Gastroesophageal sphincter (tissue), 4 donors: ENCODE measurements at regions not wholly inside any gene's neighbourhood (a gene's known extent, or its start where the extent isn't known, plus 50 kb on each side); places are given as distances from the start of the nearest gene placed in this dataset.

ENCODE experiments used
- ATAC-seq: fragments of 150-250 bp; one replicate; pipeline ENCODE4 v1.9.1; 2016; ENCODE audit warnings: mild to moderate bottlenecking, moderate library complexity
- H3K27ac ChIP-seq, 4 donors: fragments of 200-600 bp; sonication (generic) in 3 of 4; 1 replicate in 3 of 4; 2 replicates in 1 of 4; pipeline ENCODE4 v1.5.1; 2016 to 2019
- H3K27me3 ChIP-seq: fragments of 200-600 bp; sonication (generic); one replicate; pipeline ENCODE4 v1.5.1; 2019
- H3K36me3 ChIP-seq, 2 donors: fragments of 200-600 bp; sonication (generic); one replicate each; pipeline ENCODE4 v1.5.1; 2019; ENCODE audit warnings: control low read depth in 1 of 2
- H3K4me1 ChIP-seq, 3 donors: fragments of 200-600 bp; sonication (generic); 1 replicate in 2 of 3; 2 replicates in 1 of 3; pipeline ENCODE4 v1.5.1; 2016 to 2019; ENCODE audit warnings: control low read depth in 2 of 3
- H3K4me3 ChIP-seq, 2 donors: fragments of 200-600 bp; sonication (generic); one replicate each; pipeline ENCODE4 v1.5.1; 2019; ENCODE audit warnings: mild to moderate bottlenecking in 1 of 2, moderate library complexity in 1 of 2
- H3K9me3 ChIP-seq, 3 donors: fragments of 200-600 bp; sonication (generic); one replicate each; pipeline ENCODE4 v1.5.1; 2017 to 2019; ENCODE audit warnings: control low read depth in 2 of 3
- EP300 ChIP-seq: sonication (generic); formaldehyde crosslinking; IDR thresholded peaks from one replicate; pipeline ENCODE4 v1.6.1; 2017; ENCODE audit warnings: antibody characterized with exemption, mild to moderate bottlenecking
- POLR2A ChIP-seq, 2 donors: fragments of 450-650 bp; IDR thresholded peaks; one replicate each; pipeline ENCODE4 v1.6.1; 2017; ENCODE audit warnings: antibody characterized with exemption in 2 of 2, mild to moderate bottlenecking in 2 of 2, moderate library complexity in 1 of 2
- POLR2AphosphoS5 ChIP-seq: sonication (generic); formaldehyde crosslinking; IDR thresholded peaks from one replicate; pipeline ENCODE4 v1.6.1; 2017; ENCODE audit warnings: antibody characterized with exemption
- WGBS, 2 donors: methylation state at CpG; one replicate each; pipeline ENCODE4 v1.1.5; 2018; ENCODE audit warnings: low coverage in 1 of 2; 5-methylcytosine and 5-hydroxymethylcytosine counted together
- TF ChIP-seq, protein P1 (sequence below), 4 experiments: fragments of 200-600 bp in 2 of 4; fragments of 450-650 bp in 2 of 4; sonication (generic) in 1 of 4; IDR thresholded peaks; one replicate each; pipeline ENCODE4 v1.5.1; 2017 to 2019; ENCODE audit warnings: antibody characterized with exemption in 4 of 4, mild to moderate bottlenecking in 2 of 4, moderate library complexity in 2 of 4

DNA sequence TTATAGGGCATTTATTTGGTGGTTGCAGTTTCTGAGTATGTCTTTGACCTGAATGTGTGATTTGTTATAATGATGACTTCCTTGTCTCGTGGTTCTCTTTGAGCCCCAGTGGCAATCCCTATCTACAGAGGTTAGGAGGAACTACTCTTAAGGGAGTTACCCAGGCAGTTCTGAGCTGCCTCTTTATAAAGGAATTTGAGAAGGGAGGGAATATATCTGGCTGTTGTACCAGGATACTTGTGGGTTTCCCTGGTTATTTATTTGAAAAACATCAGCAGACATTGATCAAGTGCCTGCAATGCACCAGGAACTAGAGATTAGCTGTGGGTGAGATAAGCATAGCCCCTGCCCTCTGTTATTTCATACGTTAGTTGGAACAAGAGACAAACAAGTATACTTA, 243.5 kb upstream of the ARHGAP20 start:
- Histone ChIP-seq H3K27ac (no peak overlapping the region), H3K4me3 (no peak overlapping the region), H3K27me3 (no peaks in the 10 kb centered on the region), H3K9me3 (no peaks in the 10 kb centered on the region), H3K4me1 (peaks cover 0 to 5% (median 0%) of the 10 kb centered on the region in 3 donors), H3K36me3 (no peaks in the 10 kb centered on the region)
- TF ChIP-seq POLR2A (IDR thresholded peaks at IDR 0.05) (no peak), EP300 (no peak)
- TF ChIP-seq, protein P1, sequence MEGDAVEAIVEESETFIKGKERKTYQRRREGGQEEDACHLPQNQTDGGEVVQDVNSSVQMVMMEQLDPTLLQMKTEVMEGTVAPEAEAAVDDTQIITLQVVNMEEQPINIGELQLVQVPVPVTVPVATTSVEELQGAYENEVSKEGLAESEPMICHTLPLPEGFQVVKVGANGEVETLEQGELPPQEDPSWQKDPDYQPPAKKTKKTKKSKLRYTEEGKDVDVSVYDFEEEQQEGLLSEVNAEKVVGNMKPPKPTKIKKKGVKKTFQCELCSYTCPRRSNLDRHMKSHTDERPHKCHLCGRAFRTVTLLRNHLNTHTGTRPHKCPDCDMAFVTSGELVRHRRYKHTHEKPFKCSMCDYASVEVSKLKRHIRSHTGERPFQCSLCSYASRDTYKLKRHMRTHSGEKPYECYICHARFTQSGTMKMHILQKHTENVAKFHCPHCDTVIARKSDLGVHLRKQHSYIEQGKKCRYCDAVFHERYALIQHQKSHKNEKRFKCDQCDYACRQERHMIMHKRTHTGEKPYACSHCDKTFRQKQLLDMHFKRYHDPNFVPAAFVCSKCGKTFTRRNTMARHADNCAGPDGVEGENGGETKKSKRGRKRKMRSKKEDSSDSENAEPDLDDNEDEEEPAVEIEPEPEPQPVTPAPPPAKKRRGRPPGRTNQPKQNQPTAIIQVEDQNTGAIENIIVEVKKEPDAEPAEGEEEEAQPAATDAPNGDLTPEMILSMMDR (IDR thresholded peaks at IDR 0.05) = no peak
- WGBS, 2 donors = 78 to 94% methylated on average over 2 of the region's 2 CpGs
- ATAC-seq = no peak

DNA sequence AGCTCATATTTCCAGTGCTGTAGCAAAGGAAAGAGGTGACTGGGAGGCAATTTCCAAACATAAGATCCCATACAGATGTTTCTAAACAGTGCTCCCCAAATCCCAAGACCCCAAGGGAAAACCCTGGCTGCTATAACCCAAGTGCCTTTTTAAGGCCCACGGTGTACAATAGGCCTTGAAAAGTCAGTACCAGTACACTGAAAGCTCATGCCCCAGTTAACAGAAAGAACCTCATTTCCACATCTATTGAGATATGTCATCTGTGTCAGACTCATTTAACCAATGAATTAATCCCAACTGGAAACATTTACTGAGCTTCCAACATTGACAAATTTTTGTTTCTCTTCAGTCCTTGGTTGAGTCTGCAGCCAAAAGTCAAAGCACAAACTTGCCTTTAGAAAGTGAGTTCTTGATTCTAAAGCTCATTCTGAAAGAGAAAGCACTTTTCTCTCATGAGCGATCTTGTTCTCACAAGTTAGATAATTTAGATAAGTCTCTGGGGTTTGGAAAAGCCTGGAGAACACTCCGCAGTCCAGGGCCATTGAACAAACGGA, 239.8 kb upstream of the ARHGAP20 start:
- Histone ChIP-seq H3K4me1 (peaks cover 0 to 5% (median 0%) of the 10 kb centered on the region in 3 donors), H3K27me3 (no peaks in the 10 kb centered on the region), H3K36me3 (no peaks in the 10 kb centered on the region), H3K9me3 (no peaks in the 10 kb centered on the region), H3K4me3 (no peak overlapping the region), H3K27ac (peak overlapping the region in 3 of 4 donors; percentile 21 to 52 (median 43))
- 56 to 60% methylated on average over 1 to 4 of the region's 4 CpGs for WGBS, 2 donors
- TF ChIP-seq POLR2AphosphoS5 (peak; percentile 14), POLR2A (IDR thresholded peaks at IDR 0.05) (no peak)
- peak; percentile 14 for ATAC-seq

GRCh38 chr11:110951037-110951949, 239.1 kb upstream of the ARHGAP20 start:
- H3K27me3 ChIP-seq = no peaks in the 10 kb centered on the region
- no peaks in the 10 kb centered on the region for H3K9me3 ChIP-seq
- peak; percentile 4 for ATAC-seq
- H3K27ac ChIP-seq = peak overlapping the region in 3 of 4 donors; percentile 14 to 52 (median 21)
- TF ChIP-seq EP300 (no peak), POLR2AphosphoS5 (no peak), POLR2A (IDR thresholded peaks at IDR 0.05) (no peak)
- H3K4me1 ChIP-seq = peaks cover 0 to 5% (median 0%) of the 10 kb centered on the region in 3 donors
- WGBS, 2 donors = 46 to 85% methylated on average over 3 to 4 of the region's 5 CpGs
- no peaks in the 10 kb centered on the region for H3K36me3 ChIP-seq
- H3K4me3 ChIP-seq = no peak overlapping the region

DNA sequence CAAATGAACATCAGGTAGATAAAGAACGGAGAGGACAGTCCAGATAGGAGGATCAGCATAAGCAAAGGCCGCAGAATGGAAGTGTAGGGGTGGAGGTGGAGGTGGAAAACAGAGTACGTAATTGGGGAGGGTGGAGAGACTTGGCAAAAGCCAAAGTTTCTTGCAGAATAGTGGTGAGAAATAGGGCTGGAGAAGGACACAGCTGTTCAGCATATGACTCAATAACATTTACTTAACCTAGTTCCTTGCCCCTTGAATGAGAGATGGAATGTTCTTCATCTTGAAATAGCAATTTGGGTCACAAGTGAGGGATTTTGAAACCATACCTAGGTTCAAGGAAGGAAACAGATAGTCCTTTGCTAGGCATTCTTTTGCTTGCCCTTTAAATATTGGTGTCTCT, 235.9 kb upstream of the ARHGAP20 start:
- TF ChIP-seq, protein P1 (IDR thresholded peaks at IDR 0.05) = no peak
- TF ChIP-seq POLR2AphosphoS5 (peak; percentile 66), EP300 (no peak)

GRCh38 chr11:110947096-110947495, 234.9 kb upstream of the ARHGAP20 start:
- no peaks in the 10 kb centered on the region for H3K36me3 ChIP-seq
- WGBS, 2 donors = 39 to 55% methylated on average over 2 to 3 of the region's 3 CpGs
- H3K27ac ChIP-seq = peak overlapping the region in 3 of 4 donors; percentile 42 to 55 (median 54)
- no peaks in the 10 kb centered on the region for H3K27me3 ChIP-seq
- ATAC-seq = peak; percentile 44
- TF ChIP-seq POLR2A (IDR thresholded peaks at IDR 0.05) = no peak
- peak; percentile 14 for TF ChIP-seq POLR2AphosphoS5
- H3K9me3 ChIP-seq = no peaks in the 10 kb centered on the region
- no peak overlapping the region for H3K4me3 ChIP-seq
- H3K4me1 ChIP-seq = no peaks in the 10 kb centered on the region

More for the DNA sequence above, 235.9 kb upstream of the ARHGAP20 start:
- no peak overlapping the region for H3K4me3 ChIP-seq
- no peaks in the 10 kb centered on the region for H3K27me3 ChIP-seq
- WGBS, 2 donors = 70 to 71% methylated on average over 1 to 3 of the region's 3 CpGs
- H3K9me3 ChIP-seq = no peaks in the 10 kb centered on the region
- H3K4me1 ChIP-seq = peaks cover 0 to 5% (median 0%) of the 10 kb centered on the region in 3 donors
- H3K27ac ChIP-seq = peak overlapping the region in 3 of 4 donors; percentile 42 to 55 (median 54)
- peak; percentile 89 for ATAC-seq
- no peaks in the 10 kb centered on the region for H3K36me3 ChIP-seq

DNA sequence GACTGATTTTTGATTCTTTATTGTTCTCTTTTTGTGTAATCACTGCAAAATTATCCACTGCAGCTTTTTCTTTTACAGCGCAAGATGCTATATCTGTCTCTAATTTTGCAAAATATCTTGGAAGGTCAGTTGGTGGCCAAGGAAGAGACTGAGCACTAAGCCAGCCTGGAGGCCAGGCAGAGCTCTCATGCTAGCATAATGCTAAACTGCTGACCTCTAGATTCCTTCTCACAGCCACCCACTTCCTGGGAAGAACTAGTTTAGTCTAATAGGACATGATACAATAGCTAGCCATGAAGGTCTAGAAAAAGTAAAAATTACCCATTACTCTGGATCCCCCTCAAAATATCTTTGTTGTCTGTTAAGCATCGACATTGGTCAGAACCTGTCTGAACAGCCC, 227.2 kb upstream of the ARHGAP20 start:
- H3K9me3 ChIP-seq = no peaks in the 10 kb centered on the region
- no peak for ATAC-seq
- TF ChIP-seq EP300 (no peak), POLR2AphosphoS5 (no peak)
- WGBS, 2 donors = 84 to 100% methylated on average over 2 of the region's 2 CpGs
- no peak overlapping the region for H3K4me3 ChIP-seq
- H3K36me3 ChIP-seq = no peaks in the 10 kb centered on the region
- H3K27me3 ChIP-seq = no peaks in the 10 kb centered on the region
- no peak overlapping the region for H3K27ac ChIP-seq
- no peaks in the 10 kb centered on the region for H3K4me1 ChIP-seq
